OCI-LY7 (cell line): ENCODE measurements at regions not wholly inside any gene's neighbourhood (a gene's known extent, or its start where the extent isn't known, plus 50 kb on each side); places are given as distances from the start of the nearest gene placed in this dataset.

Experiments used
- CTCF ChIP-seq: fragments of 200-600 bp; sonication (generic); conservative IDR thresholded peaks from 2 replicates; pipeline ENCODE4 v1.5.1; 2014; ENCODE audit warnings: mild to moderate bottlenecking, antibody characterized with exemption, low read length, moderate library complexity, mixed read lengths
- EZH2phosphoT487 ChIP-seq: fragments of 200-600 bp; sonication (generic); IDR thresholded peaks from 2 replicates; pipeline ENCODE4 v1.6.1; 2018; ENCODE audit warnings: low read depth, borderline replicate concordance, mild to moderate bottlenecking, mixed run types, antibody characterized with exemption, low read length, moderate library complexity, mixed read lengths

GRCh38 chr12:11457996-11458645 is 62.8 kb upstream of the PRB2 start:
- TF ChIP-seq CTCF (no peak), EZH2phosphoT487 (no peak)
